Neural cell (in vitro differentiated cells): ENCODE measurements at regions not wholly inside any gene's neighbourhood (a gene's known extent, or its start where the extent isn't known, plus 50 kb on each side); places are given as distances from the start of the nearest gene placed in this dataset.

Experiments used
- H2AFZ ChIP-seq: fragments of 200-600, 300-800 bp; sonication (generic), shearing (Covaris generic); 2 replicates; pipeline ENCODE4 v1.6.0; 2014; ENCODE audit warnings: low read depth, mild to moderate bottlenecking, antibody characterized with exemption, low read length, moderate library complexity
- H3F3A ChIP-seq: fragments of 200-600 bp; shearing (Covaris generic); 2 replicates; pipeline ENCODE4 v1.6.1; 2016; ENCODE audit warnings: mild to moderate bottlenecking, moderate library complexity, mixed read lengths, antibody characterized with exemption, low read length; ENCODE audit not compliant: insufficient read depth, poor library complexity, severe bottlenecking
- H3K27ac ChIP-seq: fragments of 200-600, 300-800 bp; sonication (generic), shearing (Covaris generic); 2 replicates; pipeline ENCODE4 v1.5.1; 2014; ENCODE audit warnings: mild to moderate bottlenecking, low read length, moderate library complexity
- H3K27me3 ChIP-seq: fragments of 300-800, 200-600 bp; sonication (generic), shearing (Covaris generic); 2 replicates; pipeline ENCODE4 v1.6.0; 2014; ENCODE audit warnings: mild to moderate bottlenecking, low read depth, low read length, moderate library complexity; ENCODE audit not compliant: insufficient read depth
- H3K36me3 ChIP-seq: fragments of 300-800, 200-600 bp; sonication (generic), shearing (Covaris generic); 2 replicates; pipeline ENCODE4 v1.5.1; 2014; ENCODE audit warnings: mild to moderate bottlenecking, antibody characterized with exemption, low read length, moderate library complexity; ENCODE audit not compliant: insufficient read depth
- H3K4me2 ChIP-seq: fragments of 300-800, 200-600 bp; sonication (generic), shearing (Covaris generic); 2 replicates; pipeline ENCODE4 v1.6.0; 2014; ENCODE audit warnings: mild to moderate bottlenecking, low read length
- H3K4me3 ChIP-seq: fragments of 300-800, 200-600 bp; sonication (generic), shearing (Covaris generic); 2 replicates; pipeline ENCODE4 v1.5.1; 2014; ENCODE audit warnings: mild to moderate bottlenecking, low read length, moderate library complexity
- H3K79me2 ChIP-seq: fragments of 200-600 bp; shearing (Covaris generic); replicated peaks from 2 replicates; pipeline ENCODE4 v1.6.0; 2014; ENCODE audit warnings: mild to moderate bottlenecking, low read length, moderate library complexity; ENCODE audit not compliant: insufficient read depth
- H3K9ac ChIP-seq: fragments of 300-800, 200-600 bp; sonication (generic), shearing (Covaris generic); 2 replicates; pipeline ENCODE4 v1.6.1; 2016; ENCODE audit warnings: mild to moderate bottlenecking, low read length, mixed read lengths
- H3K9me2 ChIP-seq: fragments of 200-600 bp; shearing (Covaris generic); 2 replicates; pipeline ENCODE4 v1.6.1; 2016; ENCODE audit warnings: mild to moderate bottlenecking, low read length, mixed read lengths; ENCODE audit not compliant: insufficient read depth
- H3K9me3 ChIP-seq: fragments of 200-600, 300-800 bp; sonication (generic), shearing (Covaris generic); 2 replicates; pipeline ENCODE4 v1.6.1; 2016; ENCODE audit warnings: mild to moderate bottlenecking, mixed run types, low read length, moderate library complexity, mixed read lengths
- H4K20me1 ChIP-seq: fragments of 200-600 bp; shearing (Covaris generic); 2 replicates; pipeline ENCODE4 v1.6.1; 2016; ENCODE audit warnings: mild to moderate bottlenecking, mixed run types; ENCODE audit not compliant: insufficient read depth
- CTCF ChIP-seq: fragments of 450-650 bp; IDR thresholded peaks from 2 replicates; pipeline ENCODE4 v1.5.1; 2014; ENCODE audit warnings: antibody characterized with exemption, mild to moderate bottlenecking, moderate library complexity; ENCODE audit not compliant: poor library complexity, severe bottlenecking
- EP300 ChIP-seq: fragments of 450-650 bp; conservative IDR thresholded peaks from 2 replicates; pipeline ENCODE4 v1.6.1; 2014; ENCODE audit warnings: antibody characterized with exemption, mild to moderate bottlenecking, moderate library complexity; ENCODE audit not compliant: poor library complexity, severe bottlenecking
- EZH2 ChIP-seq: fragments of 200-600, 300-800 bp; shearing (Covaris generic), sonication (generic); IDR thresholded peaks from 2 replicates; pipeline ENCODE4 v1.6.1; 2014; ENCODE audit warnings: antibody characterized with exemption, low read length, borderline replicate concordance, mild to moderate bottlenecking; ENCODE audit not compliant: insufficient read depth, poor library complexity, severe bottlenecking
- MXI1 ChIP-seq: fragments of 450-650 bp; conservative IDR thresholded peaks from 2 replicates; pipeline ENCODE4 v1.6.1; 2014; ENCODE audit warnings: antibody characterized with exemption, mild to moderate bottlenecking; ENCODE audit not compliant: poor library complexity, severe bottlenecking
- POLR2AphosphoS5 ChIP-seq: IDR thresholded peaks from 2 replicates; pipeline ENCODE4 v1.6.1; 2012
- RAD21 ChIP-seq: fragments of 450-650 bp; conservative IDR thresholded peaks from 2 replicates; pipeline ENCODE4 v1.6.1; 2014; ENCODE audit warnings: antibody characterized with exemption, mild to moderate bottlenecking, moderate library complexity
- REST ChIP-seq: IDR thresholded peaks from 2 replicates; pipeline ENCODE4 v1.6.1; 2012; ENCODE audit warnings: borderline replicate concordance
- SMC3 ChIP-seq: fragments of 450-650 bp; conservative IDR thresholded peaks from 2 replicates; pipeline ENCODE4 v1.6.1; 2014; ENCODE audit warnings: antibody characterized with exemption, mild to moderate bottlenecking, moderate library complexity; ENCODE audit not compliant: poor library complexity
- TAF1 ChIP-seq: IDR thresholded peaks from 2 replicates; pipeline ENCODE4 v1.6.1; 2012; ENCODE audit warnings: low read depth

GRCh38 chr9:36750630-36751029 lies 177.9 kb downstream of the MELK start:
- H3K9ac ChIP-seq = no peak overlapping the region
- peaks cover 24% of the 10 kb centered on the region for H3K27me3 ChIP-seq
- H3F3A ChIP-seq = no peaks in the 10 kb centered on the region
- no peak for TF ChIP-seq SMC3
- TF ChIP-seq EZH2 = no peak
- TF ChIP-seq CTCF = no peak
- TF ChIP-seq RAD21 = no peak
- TF ChIP-seq MXI1 = no peak
- TF ChIP-seq REST = no peak
- no peak for TF ChIP-seq POLR2AphosphoS5
- TF ChIP-seq TAF1 = no peak
- no peak for TF ChIP-seq EP300
- H3K9me3 ChIP-seq = no peaks in the 10 kb centered on the region
- no peak overlapping the region for H3K4me3 ChIP-seq
- H3K9me2 ChIP-seq = no peaks in the 10 kb centered on the region
- H3K4me2 ChIP-seq = no peak overlapping the region
- no peaks in the 10 kb centered on the region for H4K20me1 ChIP-seq
- no peak overlapping the region for H2AFZ ChIP-seq
- H3K27ac ChIP-seq = no peak overlapping the region
- H3K36me3 ChIP-seq = no peaks in the 10 kb centered on the region
- H3K79me2 ChIP-seq = no peaks in the 10 kb centered on the region

- Histone ChIP-seq H4K20me1 (no peaks in the 10 kb centered on the region), H3K27me3 (peaks cover 13% of the 10 kb centered on the region), H3K4me2 (no peak overlapping the region), H2AFZ (no peak overlapping the region), H3F3A (no peaks in the 10 kb centered on the region), H3K27ac (no peak overlapping the region), H3K79me2 (no peaks in the 10 kb centered on the region), H3K9me3 (no peaks in the 10 kb centered on the region), H3K9ac (no peak overlapping the region), H3K4me3 (no peak overlapping the region), H3K9me2 (no peaks in the 10 kb centered on the region), H3K36me3 (no peaks in the 10 kb centered on the region)
- TF ChIP-seq RAD21 (no peak), EP300 (no peak), REST (no peak), SMC3 (no peak), MXI1 (no peak), POLR2AphosphoS5 (no peak), EZH2 (no peak), TAF1 (no peak), CTCF (no peak)
These were observed 182.3 kb downstream of the MELK start for GRCh38 chr9:36755019-36755418.
